Lung (tissue), 11 donors: ENCODE measurements at regions not wholly inside any gene's neighbourhood (a gene's known extent, or its start where the extent isn't known, plus 50 kb on each side); places are given as distances from the start of the nearest gene placed in this dataset.

Source experiments
- ATAC-seq: fragments of 200-7000 bp; cut with Tn5 transposase; one replicate; pipeline ENCODE4 v1.9.1; 2020; ENCODE audit warnings: moderate number of reproducible peaks; ENCODE audit not compliant: insufficient read depth, low FRiP score
- DNase-seq, 3 donors: peaks; one replicate each; pipeline ENCODE4 v3.0.0-alpha.2; 2013 to 2017
- H3K27ac ChIP-seq, 2 donors: one replicate each; pipeline ENCODE4 v1.5.1; 2013; ENCODE audit warnings: mild to moderate bottlenecking in 2 of 2, moderate library complexity in 2 of 2, control low read depth in 1 of 2, inconsistent platforms in 1 of 2, low read depth in 1 of 2, low read length in 1 of 2
- H3K27me3 ChIP-seq, 3 donors: one replicate each; pipeline ENCODE4 v1.5.1; 2013; ENCODE audit warnings: low read length in 2 of 3; ENCODE audit not compliant: control insufficient read depth in 3 of 3, insufficient read depth in 3 of 3
- H3K36me3 ChIP-seq, 4 donors: one replicate each; pipeline ENCODE4 v1.5.1; 2013; ENCODE audit warnings: low read length in 4 of 4, mild to moderate bottlenecking in 1 of 4, moderate library complexity in 1 of 4; ENCODE audit not compliant: control insufficient read depth in 4 of 4, insufficient read depth in 4 of 4
- H3K4me1 ChIP-seq, 5 donors: one replicate each; pipeline ENCODE4 v1.5.1; 2013; ENCODE audit warnings: low read length in 5 of 5, mild to moderate bottlenecking in 2 of 5, moderate library complexity in 1 of 5; ENCODE audit not compliant: control insufficient read depth in 5 of 5, insufficient read depth in 5 of 5
- H3K4me3 ChIP-seq: one replicate; pipeline ENCODE4 v1.5.1; 2013; ENCODE audit warnings: mild to moderate bottlenecking, control low read depth, moderate library complexity
- H3K9ac ChIP-seq, 2 donors: one replicate each; pipeline ENCODE4 v1.5.1; 2013; ENCODE audit warnings: low read length in 2 of 2, control low read depth in 1 of 2; ENCODE audit not compliant: insufficient read depth in 1 of 2
- H3K9me3 ChIP-seq, 4 donors: one replicate each; pipeline ENCODE4 v1.5.1; 2013; ENCODE audit warnings: low read length in 3 of 4, mild to moderate bottlenecking in 1 of 4, moderate library complexity in 1 of 4; ENCODE audit not compliant: control insufficient read depth in 4 of 4, insufficient read depth in 3 of 4
- WGBS, 2 donors: extraction: QIAGEN DNeasy Blood & Tissue Kit; methylation state at CpG; one replicate each; pipeline ENCODE4 v1.1.7; 2013; 5-methylcytosine and 5-hydroxymethylcytosine counted together
- TF ChIP-seq, protein P1 (sequence below): IDR thresholded peaks from 2 replicates; pipeline ENCODE4 v1.5.1; 2012; ENCODE audit warnings: mild to moderate bottlenecking; ENCODE audit errors: control extremely low read depth, extremely low read depth
- donor health status: control.
- donor health status: control.
- donor health status: Bipolar disorder and iron deficiency.
- donor health status: healthy.
- donor health status: DM: yes; HTN: yes; CAD: no.

DNA sequence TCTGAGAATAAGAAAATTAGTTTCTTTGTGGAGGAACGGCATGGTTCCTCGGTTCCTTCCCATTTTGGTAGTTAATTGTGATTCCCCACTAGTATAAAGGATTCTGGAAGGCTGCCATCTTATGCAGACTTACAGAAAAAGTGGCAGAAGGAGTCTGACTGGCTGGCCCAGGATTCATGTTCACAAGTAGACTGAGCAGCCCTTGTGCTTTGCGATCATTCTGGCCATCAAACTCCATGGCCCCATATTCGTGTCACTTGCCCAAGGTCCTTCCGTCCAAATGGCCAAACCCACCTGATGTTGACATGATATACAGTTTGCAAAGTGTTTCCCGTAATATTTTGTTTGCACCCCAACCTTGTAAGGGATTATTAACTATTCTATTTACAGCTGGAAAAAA, 297.2 kb upstream of the AMIGO2 start:
- Histone ChIP-seq H3K36me3 (no peaks in the 10 kb centered on the region), H3K9me3 (peaks cover 0 to 2% (median 0%) of the 10 kb centered on the region in 4 donors), H3K27ac (no peak overlapping the region), H3K4me1 (peaks cover 0 to 2% (median 0%) of the 10 kb centered on the region in 5 donors), H3K4me3 (no peak overlapping the region), H3K27me3 (no peaks in the 10 kb centered on the region), H3K9ac (no peak overlapping the region)
- peak in 1 of 3 donors; percentile 7 for DNase-seq
- TF ChIP-seq, protein P1, sequence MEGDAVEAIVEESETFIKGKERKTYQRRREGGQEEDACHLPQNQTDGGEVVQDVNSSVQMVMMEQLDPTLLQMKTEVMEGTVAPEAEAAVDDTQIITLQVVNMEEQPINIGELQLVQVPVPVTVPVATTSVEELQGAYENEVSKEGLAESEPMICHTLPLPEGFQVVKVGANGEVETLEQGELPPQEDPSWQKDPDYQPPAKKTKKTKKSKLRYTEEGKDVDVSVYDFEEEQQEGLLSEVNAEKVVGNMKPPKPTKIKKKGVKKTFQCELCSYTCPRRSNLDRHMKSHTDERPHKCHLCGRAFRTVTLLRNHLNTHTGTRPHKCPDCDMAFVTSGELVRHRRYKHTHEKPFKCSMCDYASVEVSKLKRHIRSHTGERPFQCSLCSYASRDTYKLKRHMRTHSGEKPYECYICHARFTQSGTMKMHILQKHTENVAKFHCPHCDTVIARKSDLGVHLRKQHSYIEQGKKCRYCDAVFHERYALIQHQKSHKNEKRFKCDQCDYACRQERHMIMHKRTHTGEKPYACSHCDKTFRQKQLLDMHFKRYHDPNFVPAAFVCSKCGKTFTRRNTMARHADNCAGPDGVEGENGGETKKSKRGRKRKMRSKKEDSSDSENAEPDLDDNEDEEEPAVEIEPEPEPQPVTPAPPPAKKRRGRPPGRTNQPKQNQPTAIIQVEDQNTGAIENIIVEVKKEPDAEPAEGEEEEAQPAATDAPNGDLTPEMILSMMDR = no peak
- WGBS, 2 donors = 92 to 95% methylated on average over 6 of the region's 6 CpGs
- ATAC-seq = no peak

DNA sequence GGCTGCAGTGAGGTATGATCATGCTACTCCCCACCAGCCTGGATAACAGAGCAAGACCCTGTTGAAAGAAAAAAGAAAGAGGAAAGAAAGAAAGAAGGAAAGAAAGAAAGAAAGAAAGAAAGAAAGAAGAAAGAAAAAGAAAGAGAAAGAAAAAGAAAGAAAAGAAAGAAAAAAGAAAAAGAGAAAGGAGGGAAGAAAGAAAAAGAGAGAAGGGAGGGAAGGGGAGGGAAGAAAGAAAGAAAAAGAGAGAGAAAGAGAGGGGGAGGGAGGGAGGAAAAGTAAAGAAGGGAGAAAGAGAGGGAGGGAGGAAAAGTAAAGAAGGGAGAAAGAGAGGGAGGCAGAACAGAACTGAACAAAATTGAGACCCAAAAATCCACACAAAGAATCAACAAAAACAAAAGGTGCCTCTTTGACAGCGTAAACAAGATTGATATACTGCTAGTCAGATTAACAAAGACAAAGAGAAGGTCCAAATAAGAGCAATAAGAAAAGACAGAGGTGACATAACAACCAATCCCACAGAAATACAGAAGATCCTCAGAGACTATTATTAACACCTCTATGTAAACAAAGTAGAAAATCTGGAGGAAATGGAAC, 293.9 kb upstream of the AMIGO2 start:
- ATAC-seq = no peak
- WGBS, 2 donors = 79 to 90% methylated on average over 1 of the region's 1 CpG
- no peak for DNase-seq

DNA sequence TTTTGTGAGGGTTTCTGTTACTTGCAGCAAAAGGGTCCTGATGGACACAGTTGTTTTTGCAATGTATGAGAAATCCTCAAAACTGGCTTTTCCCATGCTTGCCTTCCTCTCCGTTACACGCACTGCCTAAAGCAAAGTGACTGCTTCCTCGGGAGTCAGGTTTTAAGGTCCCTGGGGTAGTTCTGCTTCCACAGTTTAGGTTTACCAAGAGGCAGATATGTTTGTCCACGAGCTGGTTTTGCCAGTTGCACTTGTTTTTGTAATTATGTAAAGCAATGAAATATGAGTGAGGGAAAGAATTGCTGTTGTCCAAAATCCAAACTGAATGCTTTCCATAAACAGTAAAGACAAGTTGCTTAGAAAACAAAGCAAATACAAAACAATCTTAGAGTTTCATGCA, 290.7 kb upstream of the AMIGO2 start:
- Histone ChIP-seq H3K36me3 (no peaks in the 10 kb centered on the region), H3K9ac (no peak overlapping the region), H3K27me3 (no peaks in the 10 kb centered on the region), H3K27ac (no peak overlapping the region), H3K4me1 (peaks cover 0 to 1% (median 0%) of the 10 kb centered on the region in 5 donors), H3K4me3 (no peak overlapping the region), H3K9me3 (no peaks in the 10 kb centered on the region)
- ATAC-seq = no peak
- peak in 2 of 3 donors; percentile 4 to 17 for DNase-seq
- WGBS, 2 donors = 77 to 84% methylated on average over 4 of the region's 4 CpGs
- TF ChIP-seq, protein P1 = no peak

More for the DNA sequence above, 293.9 kb upstream of the AMIGO2 start:
- no peak overlapping the region for H3K4me3 ChIP-seq
- H3K4me1 ChIP-seq = peaks cover 0 to 2% (median 0%) of the 10 kb centered on the region in 5 donors
- no peak overlapping the region for H3K9ac ChIP-seq
- no peaks in the 10 kb centered on the region for H3K36me3 ChIP-seq
- TF ChIP-seq, protein P1 = no peak
- H3K27me3 ChIP-seq = no peaks in the 10 kb centered on the region
- peaks cover 0 to 2% (median 0%) of the 10 kb centered on the region in 4 donors for H3K9me3 ChIP-seq
- H3K27ac ChIP-seq = no peak overlapping the region

DNA sequence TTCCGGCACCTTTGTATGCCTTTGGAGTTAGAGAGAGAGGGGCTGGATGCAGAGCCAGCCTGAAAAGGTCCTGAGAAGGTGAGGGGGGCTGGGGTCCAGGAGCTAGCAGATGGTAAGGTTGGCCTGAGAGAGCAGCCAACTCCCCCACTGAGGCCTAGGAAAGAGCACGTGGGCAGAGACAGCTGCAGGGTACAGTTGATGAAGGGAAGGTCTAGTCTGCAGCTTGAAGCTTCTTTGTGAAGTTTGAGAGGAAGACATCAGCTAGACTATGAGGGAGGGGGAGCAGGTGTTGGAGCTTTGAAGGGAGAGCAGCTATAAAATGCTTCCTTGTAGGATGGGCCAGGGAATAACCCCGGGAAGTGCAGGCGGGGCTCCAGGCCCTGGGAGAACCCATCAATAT, 289.3 kb upstream of the AMIGO2 start:
- Histone ChIP-seq H3K9me3 (no peaks in the 10 kb centered on the region), H3K4me1 (peaks cover 0 to 1% (median 0%) of the 10 kb centered on the region in 5 donors), H3K36me3 (no peaks in the 10 kb centered on the region), H3K27me3 (no peaks in the 10 kb centered on the region), H3K4me3 (no peak overlapping the region), H3K9ac (no peak overlapping the region), H3K27ac (no peak overlapping the region)
- 93 to 96% methylated on average over 4 of the region's 4 CpGs for WGBS, 2 donors
- TF ChIP-seq, protein P1 = no peak
- no peak for DNase-seq
- no peak for ATAC-seq
